Vagina (tissue), 2 donors: ENCODE measurements at regions not wholly inside any gene's neighbourhood (a gene's known extent, or its start where the extent isn't known, plus 50 kb on each side); places are given as distances from the start of the nearest gene placed in this dataset.

ENCODE experiments used
- CTCF ChIP-seq, 3 experiments: fragments of 450-650 bp in 2 of 3; fragments of 200-600 bp in 1 of 3; sonication (generic) in 1 of 3; IDR thresholded peaks; one replicate each; pipeline ENCODE4 v1.5.1; 2017 to 2019; ENCODE audit warnings: antibody characterized with exemption in 3 of 3, mild to moderate bottlenecking in 2 of 3, moderate library complexity in 2 of 3
- POLR2AphosphoS5 ChIP-seq, 2 donors: sonication (generic); formaldehyde crosslinking; IDR thresholded peaks; one replicate each; pipeline ENCODE4 v1.9.0; 2017; ENCODE audit warnings: antibody characterized with exemption in 2 of 2, mild to moderate bottlenecking in 2 of 2, low read depth in 1 of 2; ENCODE audit not compliant: insufficient read depth in 1 of 2

- no peak for TF ChIP-seq POLR2AphosphoS5 (IDR thresholded peaks at IDR 0.05; ENCODE audit: insufficient read depth in 1 of 2, low read depth in 1 of 2)
- TF ChIP-seq CTCF (IDR thresholded peaks at IDR 0.05) = no peak
Observed at GRCh38 chr4:138327338-138327737, 85.2 kb upstream of the SLC7A11 start.
